Mesothelial cell of epicardium (in vitro differentiated cells): ENCODE measurements at regions not wholly inside any gene's neighbourhood (a gene's known extent, or its start where the extent isn't known, plus 50 kb on each side); places are given as distances from the start of the nearest gene placed in this dataset.

Source experiments
- DNase-seq, 2 experiments: peaks; one replicate each; pipeline ENCODE4 v3.0.0; 2021; ENCODE audit warnings: low spot score in 2 of 2; ENCODE audit not compliant: unreplicated experiment in 2 of 2
- H3K27ac Mint-ChIP-seq: 2 replicates; pipeline ENCODE4 v1.8.0; 2021; ENCODE audit warnings: mixed read lengths
- H3K27me3 Mint-ChIP-seq: 2 replicates; pipeline ENCODE4 v1.8.0; 2021; ENCODE audit warnings: low read depth, mixed read lengths
- H3K36me3 Mint-ChIP-seq: 2 replicates; pipeline ENCODE4 v1.8.0; 2021; ENCODE audit warnings: mixed read lengths
- H3K4me1 Mint-ChIP-seq: 2 replicates; pipeline ENCODE4 v1.8.0; 2021; ENCODE audit warnings: mixed read lengths
- H3K4me3 Mint-ChIP-seq: 2 replicates; pipeline ENCODE4 v1.8.0; 2021; ENCODE audit warnings: mild to moderate bottlenecking, moderate library complexity, mixed read lengths
- H3K9me3 Mint-ChIP-seq: 2 replicates; pipeline ENCODE4 v1.8.0; 2021; ENCODE audit warnings: mixed read lengths
- CTCF ChIP-seq: fragments of 200-600 bp; sonication (generic); IDR thresholded peaks from one replicate; pipeline ENCODE4 v1.5.0; 2021; ENCODE audit warnings: antibody characterized with exemption; ENCODE audit not compliant: unreplicated experiment

GRCh38 chr11:42023267-42023666, 563.8 kb upstream of the LRRC4C start:
- Mint-ChIP-seq H3K9me3 (no peaks in the 10 kb centered on the region), H3K4me1 (peaks cover 14% of the 10 kb centered on the region), H3K4me3 (no peak overlapping the region), H3K27me3 (no peaks in the 10 kb centered on the region), H3K36me3 (no peaks in the 10 kb centered on the region), H3K27ac (no peak overlapping the region)
- DNase-seq = no peak
- no peak for TF ChIP-seq CTCF

- Mint-ChIP-seq H3K4me1 (peaks cover 11% of the 10 kb centered on the region), H3K27ac (no peak overlapping the region), H3K4me3 (no peak overlapping the region), H3K36me3 (no peaks in the 10 kb centered on the region), H3K27me3 (no peaks in the 10 kb centered on the region), H3K9me3 (peaks cover 8% of the 10 kb centered on the region)
- no peak for TF ChIP-seq CTCF
- no peak for DNase-seq
Observed at GRCh38 chr11:42025121-42025803, 565.8 kb upstream of the LRRC4C start.

GRCh38 chr11:42034826-42035225, 575.4 kb upstream of the LRRC4C start:
- H3K27ac Mint-ChIP-seq = no peak overlapping the region
- no peak for TF ChIP-seq CTCF
- no peaks in the 10 kb centered on the region for H3K36me3 Mint-ChIP-seq
- no peak overlapping the region for H3K4me3 Mint-ChIP-seq
- DNase-seq = no peak
- no peaks in the 10 kb centered on the region for H3K27me3 Mint-ChIP-seq
- H3K4me1 Mint-ChIP-seq = no peaks in the 10 kb centered on the region
- H3K9me3 Mint-ChIP-seq = peaks cover 6% of the 10 kb centered on the region

- no peak for DNase-seq
- peaks cover under 1% of the 10 kb centered on the region for H3K9me3 Mint-ChIP-seq
- no peaks in the 10 kb centered on the region for H3K27me3 Mint-ChIP-seq
- H3K4me3 Mint-ChIP-seq = no peak overlapping the region
- no peak overlapping the region for H3K27ac Mint-ChIP-seq
- no peaks in the 10 kb centered on the region for H3K36me3 Mint-ChIP-seq
- TF ChIP-seq CTCF = no peak
- no peaks in the 10 kb centered on the region for H3K4me1 Mint-ChIP-seq
Observed at GRCh38 chr11:42036201-42036600, 576.7 kb upstream of the LRRC4C start.

- Mint-ChIP-seq H3K9me3 (peaks cover 7% of the 10 kb centered on the region), H3K27ac (no peak overlapping the region)
Observed at GRCh38 chr11:42043312-42043711, 583.9 kb upstream of the LRRC4C start.

More at GRCh38 chr11:42043312-42043711, 583.9 kb upstream of the LRRC4C start:
- no peaks in the 10 kb centered on the region for H3K36me3 Mint-ChIP-seq
- no peak for TF ChIP-seq CTCF
- peaks cover 3% of the 10 kb centered on the region for H3K4me1 Mint-ChIP-seq
- H3K27me3 Mint-ChIP-seq = no peaks in the 10 kb centered on the region
- no peak for DNase-seq
- no peak overlapping the region for H3K4me3 Mint-ChIP-seq
